ENCODE measurements at regions not wholly inside any gene's neighbourhood (a gene's known extent, or its start where the extent isn't known, plus 50 kb on each side); places are given as distances from the start of the nearest gene placed in this dataset.

- no peaks in the 10 kb centered on the region for H3K4me1 ChIP-seq
- Mint-ChIP-seq H3K4me3 (no peak overlapping the region), H3K4me1 (no peaks in the 10 kb centered on the region), H3K27me3 (ENCODE audit: insufficient read depth, low read depth) (peaks cover 2% of the 10 kb centered on the region), H3K27ac (no peak overlapping the region), H3K36me3 (no peaks in the 10 kb centered on the region), H3K9me3 (peaks cover under 1% of the 10 kb centered on the region)
- DNase-seq (ENCODE audit: low spot score) = no peak
- H3K4me2 ChIP-seq = no peak overlapping the region
- no peak overlapping the region for H2AFZ ChIP-seq (replicated peaks)
- H3K4me3 ChIP-seq = no peak overlapping the region
- H3F3A ChIP-seq (ENCODE audit: low read depth) = no peaks in the 10 kb centered on the region
- H3K27me3 ChIP-seq = no peaks in the 10 kb centered on the region
- H3K9ac ChIP-seq = no peak overlapping the region
- no peaks in the 10 kb centered on the region for H4K20me1 ChIP-seq (ENCODE audit: low read depth)
- H3K27ac ChIP-seq = no peak overlapping the region
- TF ChIP-seq EZH2 (IDR thresholded peaks at IDR 0.05) (no peak), EZH2phosphoT487 (IDR thresholded peaks at IDR 0.05) (no peak), CTCF (IDR thresholded peaks at IDR 0.05) (no peak)
- H3K36me3 ChIP-seq = no peaks in the 10 kb centered on the region
- H3K9me3 ChIP-seq (ENCODE audit: low read depth) = no peaks in the 10 kb centered on the region
- no peaks in the 10 kb centered on the region for H3K79me2 ChIP-seq (ENCODE audit: low read depth)
Observed at GRCh38 chr4:77348815-77349214, 191.8 kb downstream of the CCNG2 start.

- Histone ChIP-seq H3F3A (ENCODE audit: low read depth) (no peaks in the 10 kb centered on the region), H4K20me1 (ENCODE audit: low read depth) (no peaks in the 10 kb centered on the region), H3K4me1 (no peaks in the 10 kb centered on the region), H2AFZ (replicated peaks) (no peak overlapping the region), H3K4me2 (no peak overlapping the region), H3K9ac (no peak overlapping the region), H3K9me3 (ENCODE audit: low read depth) (no peaks in the 10 kb centered on the region), H3K27ac (no peak overlapping the region), H3K4me3 (no peak overlapping the region), H3K27me3 (no peaks in the 10 kb centered on the region), H3K36me3 (no peaks in the 10 kb centered on the region), H3K79me2 (ENCODE audit: low read depth) (no peaks in the 10 kb centered on the region)
- Mint-ChIP-seq H3K4me1 (no peaks in the 10 kb centered on the region), H3K9me3 (no peaks in the 10 kb centered on the region), H3K36me3 (no peaks in the 10 kb centered on the region), H3K4me3 (no peak overlapping the region), H3K27me3 (ENCODE audit: insufficient read depth, low read depth) (peaks cover 2% of the 10 kb centered on the region), H3K27ac (no peak overlapping the region)
- TF ChIP-seq CTCF (IDR thresholded peaks at IDR 0.05) (no peak), EZH2phosphoT487 (IDR thresholded peaks at IDR 0.05) (no peak), EZH2 (IDR thresholded peaks at IDR 0.05) (no peak)
- DNase-seq (ENCODE audit: low spot score) = no peak
Observed at GRCh38 chr4:77349364-77349763, 192.4 kb downstream of the CCNG2 start.

- no peaks in the 10 kb centered on the region for H3K9me3 Mint-ChIP-seq
- DNase-seq (ENCODE audit: low spot score) = no peak
- H3K9me3 ChIP-seq (ENCODE audit: low read depth) = no peaks in the 10 kb centered on the region
- H3K79me2 ChIP-seq (ENCODE audit: low read depth) = no peaks in the 10 kb centered on the region
- H3K4me1 Mint-ChIP-seq = no peaks in the 10 kb centered on the region
- no peak overlapping the region for H3K9ac ChIP-seq
- no peaks in the 10 kb centered on the region for H3K36me3 ChIP-seq
- no peak overlapping the region for H3K27ac Mint-ChIP-seq
- H3K27me3 Mint-ChIP-seq (ENCODE audit: insufficient read depth, low read depth) = peaks cover 2% of the 10 kb centered on the region
- H3K4me1 ChIP-seq = no peaks in the 10 kb centered on the region
- no peaks in the 10 kb centered on the region for H3K36me3 Mint-ChIP-seq
- no peaks in the 10 kb centered on the region for H3F3A ChIP-seq (ENCODE audit: low read depth)
- no peak overlapping the region for H3K4me3 Mint-ChIP-seq
- H3K4me3 ChIP-seq = no peak overlapping the region
- no peaks in the 10 kb centered on the region for H4K20me1 ChIP-seq (ENCODE audit: low read depth)
- TF ChIP-seq EZH2 (IDR thresholded peaks at IDR 0.05) = no peak
- no peaks in the 10 kb centered on the region for H3K27me3 ChIP-seq
- no peak overlapping the region for H3K4me2 ChIP-seq
- no peak overlapping the region for H2AFZ ChIP-seq (replicated peaks)
- no peak overlapping the region for H3K27ac ChIP-seq
Observed at GRCh38 chr4:77349796-77350195, 192.8 kb downstream of the CCNG2 start.

- H3K9me3 ChIP-seq (ENCODE audit: low read depth) = no peaks in the 10 kb centered on the region
- no peak overlapping the region for H3K27ac ChIP-seq
- Mint-ChIP-seq H3K36me3 (no peaks in the 10 kb centered on the region), H3K27me3 (ENCODE audit: insufficient read depth, low read depth) (peaks cover 2% of the 10 kb centered on the region), H3K4me1 (no peaks in the 10 kb centered on the region), H3K9me3 (no peaks in the 10 kb centered on the region), H3K4me3 (no peak overlapping the region), H3K27ac (no peak overlapping the region)
- H3F3A ChIP-seq (ENCODE audit: low read depth) = no peaks in the 10 kb centered on the region
- no peak for DNase-seq (ENCODE audit: low spot score)
- no peaks in the 10 kb centered on the region for H3K27me3 ChIP-seq
- H3K9ac ChIP-seq = no peak overlapping the region
- no peak overlapping the region for H2AFZ ChIP-seq (replicated peaks)
- H3K4me1 ChIP-seq = no peaks in the 10 kb centered on the region
- TF ChIP-seq EZH2 (IDR thresholded peaks at IDR 0.05) = no peak
- no peak for TF ChIP-seq CTCF (IDR thresholded peaks at IDR 0.05)
- no peak for TF ChIP-seq EZH2phosphoT487 (IDR thresholded peaks at IDR 0.05)
- H3K4me3 ChIP-seq = no peak overlapping the region
- no peak overlapping the region for H3K4me2 ChIP-seq
- H4K20me1 ChIP-seq (ENCODE audit: low read depth) = no peaks in the 10 kb centered on the region
- H3K36me3 ChIP-seq = no peaks in the 10 kb centered on the region
- H3K79me2 ChIP-seq (ENCODE audit: low read depth) = no peaks in the 10 kb centered on the region
Observed at GRCh38 chr4:77352192-77352591, 195.2 kb downstream of the CCNG2 start.
